BE2C (cell line): ENCODE measurements at regions not wholly inside any gene's neighbourhood (a gene's known extent, or its start where the extent isn't known, plus 50 kb on each side); places are given as distances from the start of the nearest gene placed in this dataset.

ENCODE experiments used
- DNase-seq: peaks from one replicate; pipeline ENCODE4 v3.0.0-alpha.2; 2020
- H3K27me3 ChIP-seq: fragments of 250-450 bp; sonication (Bioruptor Pico); 2 replicates; pipeline ENCODE4 v1.5.1; 2020; ENCODE audit warnings: mild to moderate bottlenecking
- H3K36me3 ChIP-seq: fragments of 250-450 bp; sonication (Bioruptor Pico); 2 replicates; pipeline ENCODE4 v1.5.1; 2020; ENCODE audit warnings: mild to moderate bottlenecking
- H3K4me1 ChIP-seq: fragments of 250-450 bp; sonication (Bioruptor Pico); 2 replicates; pipeline ENCODE4 v1.5.1; 2020
- H3K4me3 ChIP-seq: 2 replicates; pipeline ENCODE4 v1.5.1; 2011; ENCODE audit warnings: low read depth, low read length
- H3K9me3 ChIP-seq: fragments of 250-450 bp; sonication (Bioruptor Pico); 2 replicates; pipeline ENCODE4 v1.5.1; 2020
- CTCF ChIP-seq: IDR thresholded peaks from 2 replicates; pipeline ENCODE4 v1.5.1; 2012; ENCODE audit warnings: mild to moderate bottlenecking, low read depth, low read length

GRCh38 chr5:87686018-87686417 is 273.3 kb upstream of the CCNH start:
- H3K36me3 ChIP-seq: no peaks in the 10 kb centered on the region
- TF ChIP-seq CTCF: no peak
- H3K4me1 ChIP-seq: no peaks in the 10 kb centered on the region
- DNase-seq: no peak
- H3K9me3 ChIP-seq: no peaks in the 10 kb centered on the region
- no peak overlapping the region for H3K4me3 ChIP-seq
- no peaks in the 10 kb centered on the region for H3K27me3 ChIP-seq

GRCh38 chr5:87674235-87674634 is 261.5 kb upstream of the CCNH start:
- Histone ChIP-seq H3K4me1 (no peaks in the 10 kb centered on the region), H3K9me3 (no peaks in the 10 kb centered on the region), H3K4me3 (no peak overlapping the region), H3K36me3 (no peaks in the 10 kb centered on the region), H3K27me3 (no peaks in the 10 kb centered on the region)
- DNase-seq: no peak
- TF ChIP-seq CTCF: no peak

- Histone ChIP-seq H3K4me3 (no peak overlapping the region), H3K4me1 (no peaks in the 10 kb centered on the region), H3K9me3 (no peaks in the 10 kb centered on the region), H3K27me3 (no peaks in the 10 kb centered on the region), H3K36me3 (no peaks in the 10 kb centered on the region)
- TF ChIP-seq CTCF: no peak
- DNase-seq: no peak
Measured at GRCh38 chr5:87671146-87671545, 258.4 kb upstream of the CCNH start.

- Histone ChIP-seq H3K36me3 (no peaks in the 10 kb centered on the region), H3K9me3 (no peaks in the 10 kb centered on the region), H3K27me3 (peaks cover 5% of the 10 kb centered on the region; the same call in 1 of the 2 replicates), H3K4me1 (no peaks in the 10 kb centered on the region), H3K4me3 (no peak overlapping the region)
- TF ChIP-seq CTCF: no peak
- DNase-seq: no peak
Measured at GRCh38 chr5:87665166-87665565, 252.4 kb upstream of the CCNH start.

- Histone ChIP-seq H3K4me1 (no peaks in the 10 kb centered on the region), H3K36me3 (no peaks in the 10 kb centered on the region), H3K4me3 (no peak overlapping the region), H3K27me3 (peaks cover 5% of the 10 kb centered on the region; the same call in 1 of the 2 replicates), H3K9me3 (no peaks in the 10 kb centered on the region)
- TF ChIP-seq CTCF: no peak
- no peak for DNase-seq
Measured at GRCh38 chr5:87661784-87662566, 249.2 kb upstream of the CCNH start.

GRCh38 chr5:87653242-87653641 is 240.5 kb upstream of the CCNH start:
- no peaks in the 10 kb centered on the region for H3K36me3 ChIP-seq
- DNase-seq: no peak
- H3K4me3 ChIP-seq: no peak overlapping the region
- no peaks in the 10 kb centered on the region for H3K9me3 ChIP-seq
- no peaks in the 10 kb centered on the region for H3K27me3 ChIP-seq
- no peak for TF ChIP-seq CTCF
- no peaks in the 10 kb centered on the region for H3K4me1 ChIP-seq
